ENCODE measurements at regions not wholly inside any gene's neighbourhood (a gene's known extent, or its start where the extent isn't known, plus 50 kb on each side); places are given as distances from the start of the nearest gene placed in this dataset.

DNA sequence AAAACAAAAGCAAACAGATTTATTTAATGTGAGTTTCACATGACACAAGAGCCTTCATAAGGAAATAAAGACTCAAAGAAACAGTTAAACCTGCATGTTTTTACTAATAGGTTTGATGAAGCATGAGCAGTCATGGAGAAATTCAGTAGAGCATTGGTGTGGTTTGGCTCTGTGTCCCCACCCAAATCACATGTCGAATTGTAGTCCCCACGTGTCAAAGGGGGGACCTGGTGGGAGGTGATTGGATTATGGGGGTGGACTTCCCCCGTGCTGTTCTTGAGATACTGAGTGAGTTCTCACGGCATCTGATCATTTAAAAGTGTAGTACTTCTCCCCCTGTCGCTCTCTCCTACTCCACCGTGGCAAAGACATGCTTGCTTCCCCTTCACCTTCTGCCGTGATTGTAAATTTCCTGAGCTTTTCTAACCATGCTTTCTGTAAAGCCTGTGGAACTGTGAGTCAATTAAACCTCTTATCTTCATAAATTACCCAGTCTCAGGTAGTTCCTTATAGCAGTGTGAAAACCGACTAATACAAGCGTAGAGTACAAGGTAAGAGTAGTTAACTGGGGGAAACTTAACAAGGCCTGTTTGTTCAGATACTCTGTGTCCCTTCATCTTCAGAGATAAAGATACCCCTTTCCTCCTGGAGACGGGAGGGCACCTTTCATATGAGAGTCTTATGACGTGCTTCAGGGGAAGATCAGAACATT is 354.8 kb downstream of the SIPA1L2 start:
- Histone ChIP-seq H3K4me3 (ENCODE audit: low read depth in 1 of 5, low read length in 5 of 5) (no peak overlapping the region), H3K9me3 (ENCODE audit: control insufficient read depth in 5 of 5, low read length in 5 of 5) (no peaks in the 10 kb centered on the region), H3K4me1 (ENCODE audit: control insufficient read depth in 5 of 5, insufficient read depth in 5 of 5, low read length in 5 of 5) (peaks cover 2 to 11% (median 5%) of the 10 kb centered on the region in 5 donors), H3K36me3 (ENCODE audit: control insufficient read depth in 5 of 5, insufficient read depth in 5 of 5, low read length in 5 of 5) (no peaks in the 10 kb centered on the region), H3K9ac (ENCODE audit: low read length in 5 of 5) (no peak overlapping the region), H3K27ac (ENCODE audit: low read depth, low read length) (no peak overlapping the region), H3K27me3 (ENCODE audit: control insufficient read depth in 5 of 5, insufficient read depth in 4 of 5, low read length in 5 of 5) (no peaks in the 10 kb centered on the region)

DNA sequence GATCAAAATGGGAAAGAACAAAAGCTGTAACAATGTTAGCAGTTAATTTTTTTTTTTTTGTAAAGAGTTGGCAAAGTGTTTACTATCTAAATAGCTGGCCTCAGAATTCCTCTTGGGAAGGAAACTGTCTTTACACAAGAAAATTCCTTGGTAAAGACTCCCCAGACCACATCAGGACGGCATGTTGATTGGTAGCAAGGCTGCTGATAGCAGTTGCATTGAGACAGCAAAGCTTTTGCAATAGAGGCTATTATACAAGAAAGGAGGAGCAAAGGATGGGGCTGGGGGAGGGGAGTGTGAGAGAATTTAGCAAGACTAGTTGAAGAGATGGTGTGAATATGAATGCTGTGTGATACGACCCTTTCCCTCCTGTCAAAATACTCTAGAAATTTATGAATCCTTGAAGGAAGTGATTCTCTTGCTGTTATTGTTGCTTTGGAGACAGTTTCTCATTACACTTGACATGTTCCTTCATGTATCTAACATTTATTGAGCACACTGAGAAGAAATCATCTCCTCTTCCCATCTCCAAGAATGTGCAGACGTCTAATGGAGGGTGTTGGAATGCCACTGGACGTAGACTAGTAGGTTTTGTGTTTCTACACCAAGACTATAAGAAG is 355.6 kb downstream of the SIPA1L2 start:
- Histone ChIP-seq H3K9ac (ENCODE audit: low read length in 5 of 5) (no peak overlapping the region), H3K4me3 (ENCODE audit: low read depth in 1 of 5, low read length in 5 of 5) (no peak overlapping the region), H3K27me3 (ENCODE audit: control insufficient read depth in 5 of 5, insufficient read depth in 4 of 5, low read length in 5 of 5) (no peaks in the 10 kb centered on the region), H3K27ac (ENCODE audit: low read depth, low read length) (no peak overlapping the region), H3K36me3 (ENCODE audit: control insufficient read depth in 5 of 5, insufficient read depth in 5 of 5, low read length in 5 of 5) (no peaks in the 10 kb centered on the region), H3K4me1 (ENCODE audit: control insufficient read depth in 5 of 5, insufficient read depth in 5 of 5, low read length in 5 of 5) (peaks cover 2 to 11% (median 5%) of the 10 kb centered on the region in 5 donors), H3K9me3 (ENCODE audit: control insufficient read depth in 5 of 5, low read length in 5 of 5) (no peaks in the 10 kb centered on the region)

DNA sequence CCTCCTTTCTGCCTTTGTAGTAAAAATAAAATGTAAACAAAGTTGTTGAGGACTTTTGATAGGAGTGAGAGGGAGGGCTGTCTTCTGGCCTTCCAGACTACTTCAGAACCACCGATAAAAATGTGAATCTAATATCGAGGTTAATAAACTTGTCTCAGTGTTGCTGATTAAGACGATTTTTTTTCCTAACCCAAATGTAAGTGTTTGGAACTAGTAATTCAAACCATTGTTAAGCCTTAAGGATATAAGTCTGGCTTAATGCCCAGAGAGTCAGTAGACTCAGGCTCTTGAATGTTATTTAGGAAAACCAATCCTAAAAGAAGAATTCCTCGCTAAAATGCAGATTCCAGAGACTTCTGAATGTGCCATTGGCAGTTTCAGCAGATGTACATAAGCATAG is 356.9 kb downstream of the SIPA1L2 start:
- no peak overlapping the region for H3K9ac ChIP-seq (ENCODE audit: low read length in 5 of 5)
- no peaks in the 10 kb centered on the region for H3K9me3 ChIP-seq (ENCODE audit: control insufficient read depth in 5 of 5, low read length in 5 of 5)
- H3K4me1 ChIP-seq (ENCODE audit: control insufficient read depth in 5 of 5, insufficient read depth in 5 of 5, low read length in 5 of 5) = peaks cover 2 to 11% (median 5%) of the 10 kb centered on the region in 5 donors
- H3K4me3 ChIP-seq (ENCODE audit: low read depth in 1 of 5, low read length in 5 of 5) = no peak overlapping the region
- no peak overlapping the region for H3K27ac ChIP-seq (ENCODE audit: low read depth, low read length)
- H3K36me3 ChIP-seq (ENCODE audit: control insufficient read depth in 5 of 5, insufficient read depth in 5 of 5, low read length in 5 of 5) = no peaks in the 10 kb centered on the region
- H3K27me3 ChIP-seq (ENCODE audit: control insufficient read depth in 5 of 5, insufficient read depth in 4 of 5, low read length in 5 of 5) = no peaks in the 10 kb centered on the region

DNA sequence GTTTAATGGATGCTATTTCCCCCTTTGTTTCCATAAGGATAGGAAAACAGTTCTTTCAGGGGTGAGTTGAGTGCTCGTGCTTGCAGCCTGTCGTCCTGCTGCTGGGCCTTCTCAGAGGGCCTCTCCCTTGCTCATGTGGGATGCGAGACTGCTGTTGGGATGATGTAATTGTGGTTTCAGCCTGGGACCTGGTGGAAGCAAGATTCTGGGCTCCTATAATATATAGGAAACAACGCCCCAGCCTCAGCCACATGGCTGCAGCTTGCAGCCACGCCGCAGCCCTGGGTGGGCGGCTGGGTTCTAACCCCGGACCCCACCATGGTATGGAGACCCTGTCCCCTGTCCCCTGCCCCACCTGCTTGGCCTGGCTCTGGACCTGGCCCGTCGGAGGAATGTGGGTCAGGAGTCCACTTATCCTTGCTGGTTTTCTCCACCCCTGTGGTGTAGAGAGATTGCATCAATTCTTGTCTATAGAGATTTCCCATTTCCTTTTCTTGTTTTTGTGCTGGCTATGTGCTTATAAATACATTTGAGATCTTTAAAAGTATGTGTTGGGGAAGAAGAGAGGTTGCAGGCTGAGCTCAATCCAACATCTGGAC is 357.8 kb downstream of the SIPA1L2 start:
- H3K4me3 ChIP-seq (ENCODE audit: low read depth in 1 of 5, low read length in 5 of 5) = no peak overlapping the region
- H3K36me3 ChIP-seq (ENCODE audit: control insufficient read depth in 5 of 5, insufficient read depth in 5 of 5, low read length in 5 of 5) = no peaks in the 10 kb centered on the region
- H3K4me1 ChIP-seq (ENCODE audit: control insufficient read depth in 5 of 5, insufficient read depth in 5 of 5, low read length in 5 of 5) = peaks cover 2 to 11% (median 5%) of the 10 kb centered on the region in 5 donors
- H3K9me3 ChIP-seq (ENCODE audit: control insufficient read depth in 5 of 5, low read length in 5 of 5) = no peaks in the 10 kb centered on the region
- no peak overlapping the region for H3K9ac ChIP-seq (ENCODE audit: low read length in 5 of 5)
- no peak overlapping the region for H3K27ac ChIP-seq (ENCODE audit: low read depth, low read length)
- no peaks in the 10 kb centered on the region for H3K27me3 ChIP-seq (ENCODE audit: control insufficient read depth in 5 of 5, insufficient read depth in 4 of 5, low read length in 5 of 5)

DNA sequence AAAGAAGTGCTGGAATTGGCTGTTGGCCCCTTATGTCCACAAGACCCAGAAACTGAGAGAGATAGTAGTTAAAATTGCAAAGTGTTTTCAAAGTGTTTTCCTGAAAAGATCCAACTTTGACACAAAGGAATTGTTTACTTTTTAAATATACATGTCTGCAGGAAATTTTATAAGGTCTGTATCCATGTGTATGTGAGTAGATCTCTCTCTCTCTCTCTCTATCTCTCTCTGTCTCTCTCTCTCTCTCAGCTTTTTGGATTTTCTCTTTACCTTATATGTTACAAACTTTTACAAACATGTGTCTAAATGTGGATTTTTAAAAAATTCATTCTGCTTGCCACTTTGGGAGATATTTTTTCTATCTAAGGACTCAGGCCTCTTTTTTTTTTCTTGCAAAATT is 358.6 kb downstream of the SIPA1L2 start:
- Histone ChIP-seq H3K27ac (ENCODE audit: low read depth, low read length) (no peak overlapping the region), H3K27me3 (ENCODE audit: control insufficient read depth in 5 of 5, insufficient read depth in 4 of 5, low read length in 5 of 5) (no peaks in the 10 kb centered on the region), H3K4me1 (ENCODE audit: control insufficient read depth in 5 of 5, insufficient read depth in 5 of 5, low read length in 5 of 5) (peaks cover 2 to 11% (median 5%) of the 10 kb centered on the region in 5 donors), H3K9me3 (ENCODE audit: control insufficient read depth in 5 of 5, low read length in 5 of 5) (no peaks in the 10 kb centered on the region), H3K36me3 (ENCODE audit: control insufficient read depth in 5 of 5, insufficient read depth in 5 of 5, low read length in 5 of 5) (no peaks in the 10 kb centered on the region), H3K4me3 (ENCODE audit: low read depth in 1 of 5, low read length in 5 of 5) (no peak overlapping the region), H3K9ac (ENCODE audit: low read length in 5 of 5) (no peak overlapping the region)

DNA sequence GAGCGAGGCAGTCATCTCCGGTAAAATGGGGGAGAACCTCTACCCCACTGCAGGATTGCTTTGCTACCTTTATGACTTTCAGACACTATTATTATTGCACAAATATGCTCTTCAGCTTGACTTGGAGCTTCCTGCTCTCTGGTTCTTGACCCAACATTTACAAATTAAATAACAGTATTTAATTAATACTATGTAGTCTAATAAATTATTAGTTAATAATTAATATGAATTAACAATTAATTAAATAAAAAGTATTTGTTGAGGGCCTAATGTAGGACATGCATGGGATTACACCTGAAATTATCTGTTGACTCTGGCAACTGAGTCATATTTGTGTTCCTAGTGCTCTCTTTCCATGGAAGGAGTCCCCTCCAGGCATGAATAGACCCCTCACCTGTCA is 359.9 kb downstream of the SIPA1L2 start:
- Histone ChIP-seq H3K27me3 (ENCODE audit: control insufficient read depth in 5 of 5, insufficient read depth in 4 of 5, low read length in 5 of 5) (no peaks in the 10 kb centered on the region), H3K9me3 (ENCODE audit: control insufficient read depth in 5 of 5, low read length in 5 of 5) (no peaks in the 10 kb centered on the region), H3K4me3 (ENCODE audit: low read depth in 1 of 5, low read length in 5 of 5) (no peak overlapping the region), H3K4me1 (ENCODE audit: control insufficient read depth in 5 of 5, insufficient read depth in 5 of 5, low read length in 5 of 5) (peaks cover 2 to 11% (median 5%) of the 10 kb centered on the region in 5 donors), H3K36me3 (ENCODE audit: control insufficient read depth in 5 of 5, insufficient read depth in 5 of 5, low read length in 5 of 5) (no peaks in the 10 kb centered on the region), H3K27ac (ENCODE audit: low read depth, low read length) (no peak overlapping the region), H3K9ac (ENCODE audit: low read length in 5 of 5) (no peak overlapping the region)

DNA sequence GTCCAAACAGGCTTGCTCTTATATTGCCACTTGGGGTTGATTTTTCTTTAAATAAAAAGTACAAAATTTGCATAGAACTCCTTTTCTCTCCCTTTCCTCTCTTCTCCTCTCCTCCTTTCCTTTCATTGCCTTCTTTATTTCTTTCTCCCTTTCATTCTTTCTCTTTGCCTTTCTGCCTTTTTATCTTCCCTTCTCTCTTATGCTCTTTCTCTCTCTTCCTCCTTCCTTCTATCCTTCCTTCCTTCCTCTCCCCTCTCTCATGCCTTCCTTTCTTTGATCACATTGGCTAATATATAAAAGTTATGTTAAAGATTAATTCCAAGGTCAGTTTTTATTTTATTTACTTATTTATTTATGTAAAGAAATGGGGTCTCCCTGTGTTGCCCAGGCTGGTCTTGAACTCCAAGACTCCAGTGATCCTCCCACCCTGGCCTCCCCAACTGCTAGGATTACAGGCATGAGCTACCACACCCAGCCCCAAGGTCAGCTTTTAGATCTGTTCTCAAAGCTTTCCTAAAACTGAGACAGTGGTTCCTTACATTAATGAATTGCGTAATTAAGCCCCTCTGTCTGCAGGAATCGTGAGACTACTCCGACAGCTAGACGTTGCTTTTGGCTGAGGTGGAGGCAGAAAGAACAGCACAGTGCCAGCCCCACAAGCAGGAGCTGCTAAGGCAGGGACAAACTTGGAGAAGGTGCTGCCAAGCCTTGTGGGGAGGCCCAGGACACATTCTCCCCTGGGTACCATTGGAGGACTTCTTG is 361.9 kb downstream of the SIPA1L2 start:
- H3K36me3 ChIP-seq (ENCODE audit: control insufficient read depth in 5 of 5, insufficient read depth in 5 of 5, low read length in 5 of 5) = no peaks in the 10 kb centered on the region
- no peak overlapping the region for H3K4me3 ChIP-seq (ENCODE audit: low read depth in 1 of 5, low read length in 5 of 5)
- H3K27ac ChIP-seq (ENCODE audit: low read depth, low read length) = no peak overlapping the region
- no peaks in the 10 kb centered on the region for H3K4me1 ChIP-seq (ENCODE audit: control insufficient read depth in 5 of 5, insufficient read depth in 5 of 5, low read length in 5 of 5)
- no peak overlapping the region for H3K9ac ChIP-seq (ENCODE audit: low read length in 5 of 5)
- no peaks in the 10 kb centered on the region for H3K9me3 ChIP-seq (ENCODE audit: control insufficient read depth in 5 of 5, low read length in 5 of 5)
- H3K27me3 ChIP-seq (ENCODE audit: control insufficient read depth in 5 of 5, insufficient read depth in 4 of 5, low read length in 5 of 5) = no peaks in the 10 kb centered on the region

DNA sequence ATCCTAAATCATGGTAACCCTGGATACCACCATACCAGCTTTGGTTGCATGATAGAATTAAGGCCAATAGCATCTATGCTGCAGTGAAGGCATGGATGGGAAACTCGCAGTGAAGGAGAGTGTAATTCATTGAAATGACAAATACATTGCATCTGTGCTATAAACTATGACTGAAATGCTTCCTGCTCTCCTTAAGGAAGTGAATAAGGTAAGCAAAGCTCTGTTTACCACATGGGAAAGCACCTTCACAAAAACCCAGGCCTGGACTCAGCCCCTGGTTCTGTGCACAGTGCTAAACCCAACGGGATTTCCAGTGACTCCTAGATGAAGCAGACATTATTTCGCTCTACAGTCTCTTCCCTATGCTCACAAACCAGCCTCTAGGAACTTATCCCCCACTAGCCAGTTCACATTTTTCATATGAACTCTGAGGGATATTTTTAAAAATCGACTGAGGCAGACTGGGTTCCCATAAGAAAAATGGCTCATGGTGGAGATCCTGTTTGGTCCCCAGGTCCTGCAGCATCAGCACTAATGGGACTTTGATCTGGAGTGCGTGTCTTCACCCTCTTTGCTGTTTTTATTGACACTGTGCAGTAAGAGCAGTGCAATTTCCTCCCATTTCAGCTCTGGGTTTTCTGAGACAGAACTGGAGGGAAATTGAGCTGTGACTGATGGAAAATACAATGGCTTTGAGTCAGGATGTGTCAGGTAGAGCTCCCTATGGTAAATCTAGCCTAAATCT is 362.7 kb downstream of the SIPA1L2 start:
- no peak overlapping the region for H3K27ac ChIP-seq (ENCODE audit: low read depth, low read length)
- no peaks in the 10 kb centered on the region for H3K27me3 ChIP-seq (ENCODE audit: control insufficient read depth in 5 of 5, insufficient read depth in 4 of 5, low read length in 5 of 5)
- no peaks in the 10 kb centered on the region for H3K36me3 ChIP-seq (ENCODE audit: control insufficient read depth in 5 of 5, insufficient read depth in 5 of 5, low read length in 5 of 5)
- H3K9me3 ChIP-seq (ENCODE audit: control insufficient read depth in 5 of 5, low read length in 5 of 5) = no peaks in the 10 kb centered on the region
- no peaks in the 10 kb centered on the region for H3K4me1 ChIP-seq (ENCODE audit: control insufficient read depth in 5 of 5, insufficient read depth in 5 of 5, low read length in 5 of 5)
- H3K9ac ChIP-seq (ENCODE audit: low read length in 5 of 5) = no peak overlapping the region
- no peak overlapping the region for H3K4me3 ChIP-seq (ENCODE audit: low read depth in 1 of 5, low read length in 5 of 5)

DNA sequence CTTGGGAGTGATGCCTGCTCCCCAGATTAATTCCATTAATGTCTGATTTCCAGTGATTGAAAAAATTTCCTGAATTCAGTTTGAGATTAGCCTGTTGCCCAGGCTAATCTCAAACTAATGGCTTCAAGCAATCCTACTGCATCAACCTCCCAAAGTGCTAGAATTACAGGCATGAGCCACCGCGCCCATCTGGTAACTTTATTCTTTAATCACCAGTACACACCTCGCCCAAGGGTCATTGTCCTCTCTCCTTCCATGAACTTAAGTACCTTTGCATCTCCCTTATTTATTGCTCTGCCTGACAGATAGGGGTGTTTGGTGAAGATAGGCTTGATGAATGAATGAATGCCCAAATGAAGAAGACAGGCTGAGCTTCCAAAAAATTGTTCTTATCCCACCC is 366.5 kb downstream of the SIPA1L2 start:
- H3K4me3 ChIP-seq (ENCODE audit: low read depth in 1 of 5, low read length in 5 of 5) = no peak overlapping the region
- H3K27ac ChIP-seq (ENCODE audit: low read depth, low read length) = no peak overlapping the region
- no peaks in the 10 kb centered on the region for H3K36me3 ChIP-seq (ENCODE audit: control insufficient read depth in 5 of 5, insufficient read depth in 5 of 5, low read length in 5 of 5)
- H3K4me1 ChIP-seq (ENCODE audit: control insufficient read depth in 5 of 5, insufficient read depth in 5 of 5, low read length in 5 of 5) = no peaks in the 10 kb centered on the region
- no peak overlapping the region for H3K9ac ChIP-seq (ENCODE audit: low read length in 5 of 5)
- peaks cover 0 to 3% (median 0%) of the 10 kb centered on the region in 5 donors for H3K27me3 ChIP-seq (ENCODE audit: control insufficient read depth in 5 of 5, insufficient read depth in 4 of 5, low read length in 5 of 5)
- no peaks in the 10 kb centered on the region for H3K9me3 ChIP-seq (ENCODE audit: control insufficient read depth in 5 of 5, low read length in 5 of 5)
